GM21825 (cell line): ENCODE measurements at regions not wholly inside any gene's neighbourhood (a gene's known extent, or its start where the extent isn't known, plus 50 kb on each side); places are given as distances from the start of the nearest gene placed in this dataset.
A peak's percentile ranks its signal among the peaks of the same experiment; 100 is the strongest.

ENCODE experiments used
- ATAC-seq: cut with Tn5 transposase; IDR thresholded peaks from one replicate; pipeline ENCODE4 v1.9.1; 2021; ENCODE audit warnings: mild to moderate bottlenecking, moderate library complexity; ENCODE audit not compliant: unreplicated experiment

DNA sequence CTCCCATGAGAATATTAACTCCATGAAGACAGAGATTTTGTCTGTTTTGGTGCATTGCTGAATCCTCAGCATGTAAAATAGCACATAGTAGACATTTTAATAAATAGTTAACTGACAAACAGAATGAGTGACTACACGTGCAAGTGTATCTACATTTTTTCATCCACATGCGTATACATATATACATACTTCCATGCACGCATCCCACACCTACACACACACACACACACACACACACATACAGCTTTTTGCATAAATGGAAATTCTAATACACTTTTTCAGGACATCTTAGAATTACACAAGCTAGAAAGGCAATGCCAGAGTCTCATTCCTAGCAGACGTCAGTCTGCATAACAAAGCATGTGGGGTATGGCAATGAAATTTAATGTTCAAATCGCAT lies 139.7 kb upstream of the LRFN2 start:
- no peak for ATAC-seq

DNA sequence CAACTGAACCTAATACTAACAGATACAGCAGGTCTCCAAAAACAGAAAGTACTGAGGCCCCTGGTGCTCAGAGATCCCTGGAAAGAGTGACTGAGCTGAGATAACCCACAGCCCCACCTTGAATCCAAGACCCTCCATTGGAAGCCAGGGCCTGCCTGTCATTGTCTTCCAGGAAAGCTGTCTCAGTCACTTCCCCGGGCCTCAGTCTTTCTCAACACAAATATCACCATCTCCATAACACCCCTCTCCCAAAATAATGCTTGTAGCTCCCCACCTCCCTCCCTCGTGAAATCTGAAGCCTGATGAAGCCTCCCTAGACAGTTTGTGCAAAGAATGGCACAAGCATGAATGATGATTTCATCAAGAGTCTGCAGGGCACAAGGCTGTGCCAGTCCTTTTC lies 138.2 kb upstream of the LRFN2 start:
- no peak for ATAC-seq

DNA sequence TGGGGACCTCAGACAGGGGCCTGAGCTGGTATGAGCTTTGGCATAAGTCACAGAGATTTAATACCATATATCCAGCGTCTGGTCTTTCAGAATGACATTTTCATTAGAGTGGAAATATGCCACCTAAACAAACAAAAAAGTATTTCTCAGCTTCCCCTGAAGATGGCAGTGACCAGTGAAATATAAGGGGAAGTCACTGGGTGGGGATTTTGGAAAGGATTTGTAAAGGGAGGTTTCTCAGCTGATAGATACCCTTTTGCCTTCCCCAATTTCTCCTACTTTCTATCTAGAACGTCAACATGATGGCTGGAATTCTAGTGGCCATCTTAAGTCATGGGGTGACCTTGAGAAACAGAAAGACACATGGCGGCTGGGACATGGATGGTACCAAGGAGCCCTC lies 137.7 kb upstream of the LRFN2 start:
- no peak for ATAC-seq

DNA sequence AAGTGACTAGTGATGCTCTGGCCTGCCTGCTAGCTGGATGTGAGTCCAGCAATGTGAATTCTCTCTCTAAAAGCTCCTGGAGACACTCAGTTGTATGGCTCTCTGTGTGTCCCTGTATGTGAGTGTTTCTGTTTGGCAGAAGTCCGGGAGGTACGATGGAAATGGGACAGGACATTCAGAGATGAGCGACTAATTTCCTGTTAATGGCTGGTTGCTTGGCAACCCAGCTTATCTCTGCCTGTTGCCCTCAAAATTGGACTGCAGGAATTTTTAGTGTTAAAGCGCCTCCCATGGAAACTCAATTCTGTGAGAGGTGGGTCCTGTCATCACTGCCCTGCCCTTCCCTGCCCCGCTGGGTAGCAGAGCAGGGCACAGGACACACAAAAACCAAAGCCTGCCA lies 136.8 kb upstream of the LRFN2 start:
- no peak for ATAC-seq

DNA sequence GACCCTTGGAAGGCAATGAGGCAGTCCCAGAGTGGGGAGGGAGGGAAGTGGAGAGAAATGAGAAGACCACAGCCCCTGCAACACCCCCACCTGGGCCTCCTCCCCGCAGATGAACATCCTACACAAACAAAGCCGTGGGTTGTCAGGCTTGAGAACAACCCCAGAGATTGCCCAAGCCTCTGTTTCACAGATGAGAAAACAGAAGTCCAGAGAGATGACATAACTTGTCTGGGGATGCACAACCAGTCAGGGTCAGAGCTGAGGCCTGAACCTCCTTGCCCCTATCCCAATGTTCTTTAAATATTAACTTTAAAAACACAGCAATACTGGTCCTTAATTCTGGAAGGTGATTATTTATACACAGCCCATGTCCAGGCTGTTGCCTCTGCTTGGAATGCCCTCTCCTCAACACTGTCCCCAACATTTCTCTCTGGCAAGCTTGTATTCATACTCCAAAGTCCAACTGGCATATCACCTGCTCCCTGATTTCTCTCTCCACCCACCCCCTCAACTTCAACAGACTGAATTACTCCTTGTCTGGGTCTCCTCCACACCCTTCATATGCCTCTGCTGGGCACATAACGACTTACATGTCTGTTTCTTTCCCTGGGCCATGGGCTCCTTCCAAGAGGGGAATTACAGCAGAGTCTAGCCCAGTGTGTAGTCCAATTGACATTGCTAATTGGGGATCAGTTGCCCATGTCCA lies 135.5 kb upstream of the LRFN2 start:
- ATAC-seq = no peak

DNA sequence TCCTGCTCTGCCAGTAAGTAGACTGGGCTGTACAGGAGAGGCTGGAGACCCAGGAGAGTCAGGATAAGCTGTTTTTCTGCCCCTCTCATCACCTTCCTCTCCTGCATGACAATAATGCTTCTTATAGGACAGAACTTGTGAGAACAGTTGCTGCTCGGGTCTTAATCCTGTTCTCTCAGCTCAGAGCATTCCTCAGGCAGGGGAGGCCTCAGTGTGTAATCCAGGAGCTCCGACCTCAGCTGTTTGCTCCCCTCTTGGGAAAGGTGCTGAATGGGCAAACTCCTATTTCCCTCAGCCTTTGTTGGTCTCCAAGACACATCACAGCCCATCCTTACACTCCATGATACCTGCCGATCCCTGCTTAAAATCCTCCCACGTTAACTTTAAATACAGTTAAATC lies 134.9 kb upstream of the LRFN2 start:
- ATAC-seq = no peak

DNA sequence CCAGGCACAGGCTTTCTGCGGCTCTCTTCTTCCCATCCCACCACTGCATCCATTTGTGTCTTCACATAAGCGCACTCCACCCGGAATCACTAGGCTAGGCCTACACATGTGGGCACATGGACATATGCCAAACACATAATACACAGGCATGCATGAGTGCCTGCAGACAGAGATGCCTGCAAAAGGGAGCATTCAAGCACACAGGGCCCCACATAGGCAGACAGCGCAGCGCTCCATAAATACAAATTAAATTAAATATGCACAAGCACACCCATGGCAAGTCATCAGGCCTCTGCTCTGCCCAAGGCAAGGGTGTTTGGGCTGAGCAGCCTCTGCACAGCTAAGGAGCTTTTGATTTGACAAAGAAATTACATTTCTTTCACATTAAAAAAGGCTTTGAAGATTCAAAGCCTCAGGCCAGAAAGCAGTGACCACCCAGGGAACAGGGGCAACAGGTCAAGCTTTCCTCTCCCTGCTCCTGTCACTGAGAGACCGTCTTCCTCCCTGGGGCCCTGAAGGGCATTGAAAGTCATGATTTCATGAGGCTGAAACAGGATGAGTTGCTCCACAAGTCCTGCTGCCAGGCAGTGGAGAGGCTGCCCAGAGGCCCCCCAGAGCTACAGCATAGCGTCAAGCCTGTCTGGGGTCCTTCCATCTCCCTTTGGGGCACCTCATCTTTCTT lies 134.2 kb upstream of the LRFN2 start:
- no peak for ATAC-seq

DNA sequence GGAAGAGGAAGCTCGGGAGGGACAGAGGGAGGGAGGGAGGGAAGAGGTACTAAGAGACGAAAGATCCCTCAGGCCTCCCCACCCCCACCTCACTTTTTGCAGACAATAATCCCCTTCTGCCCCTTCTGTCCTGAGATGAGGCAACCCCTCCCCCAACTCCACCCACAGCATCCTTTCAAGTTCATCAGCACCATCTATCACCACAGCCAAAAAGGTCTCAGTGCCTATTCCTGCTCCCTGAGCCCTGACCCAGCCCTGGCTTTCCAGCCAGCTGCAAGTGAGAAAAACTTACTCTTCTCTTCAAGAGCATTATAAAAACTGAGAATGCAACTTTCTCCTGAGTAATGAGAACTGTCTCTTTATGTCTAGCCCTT lies 133.2 kb upstream of the LRFN2 start:
- no peak for ATAC-seq

DNA sequence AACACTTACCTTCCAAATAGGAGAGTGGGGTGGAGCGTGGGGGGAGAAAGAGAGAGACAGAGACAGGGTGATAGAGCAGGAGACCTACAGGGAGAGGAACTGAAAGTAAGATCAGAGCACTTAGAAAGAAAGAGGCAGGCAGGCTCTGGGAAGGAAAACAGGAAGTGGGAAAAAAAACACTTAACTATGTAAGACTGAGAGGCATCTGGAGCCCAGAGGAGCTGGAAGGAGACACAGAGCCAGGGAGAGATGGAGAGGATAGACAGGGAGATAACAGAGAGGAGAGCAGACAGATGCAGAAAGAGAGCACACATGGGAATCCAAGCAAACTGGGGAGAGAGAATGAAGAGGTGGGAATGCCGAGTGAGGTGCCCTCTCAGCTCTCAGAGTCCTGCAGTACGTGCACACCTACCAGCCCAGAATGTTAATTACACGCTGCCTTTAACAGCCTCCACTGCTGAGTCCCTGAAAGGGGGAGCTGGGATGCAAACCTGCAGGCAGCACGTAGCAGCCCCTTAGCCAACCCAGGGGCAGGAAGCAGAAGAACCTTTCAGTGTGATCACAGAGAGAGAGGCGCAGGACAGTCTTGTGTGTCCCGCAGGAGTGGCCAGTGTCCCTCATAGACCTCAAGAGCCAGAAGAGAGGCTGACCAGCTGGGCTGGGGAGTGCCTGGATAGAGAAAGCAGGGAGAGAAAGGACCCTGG lies 132.7 kb upstream of the LRFN2 start:
- peak; percentile 79 for ATAC-seq

DNA sequence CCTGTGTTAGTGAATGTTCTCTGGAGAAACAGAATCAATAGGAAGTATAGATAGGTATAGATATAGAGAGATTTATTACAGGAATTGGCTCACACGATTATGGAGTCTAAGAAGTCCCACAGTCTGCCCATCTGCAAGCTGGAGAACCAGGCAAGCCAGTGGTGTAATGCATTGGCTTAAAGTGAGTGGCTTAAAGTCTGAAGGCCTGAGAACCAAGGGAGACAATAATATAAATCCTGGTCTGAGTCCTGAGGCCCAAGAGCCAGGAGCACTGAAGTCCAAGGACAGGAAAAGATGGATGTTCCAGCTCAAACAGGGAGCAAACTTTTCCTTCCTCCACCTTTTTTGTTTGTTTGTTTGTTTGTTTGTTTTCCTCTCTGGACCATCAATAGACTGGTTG lies 131.2 kb upstream of the LRFN2 start:
- no peak for ATAC-seq

DNA sequence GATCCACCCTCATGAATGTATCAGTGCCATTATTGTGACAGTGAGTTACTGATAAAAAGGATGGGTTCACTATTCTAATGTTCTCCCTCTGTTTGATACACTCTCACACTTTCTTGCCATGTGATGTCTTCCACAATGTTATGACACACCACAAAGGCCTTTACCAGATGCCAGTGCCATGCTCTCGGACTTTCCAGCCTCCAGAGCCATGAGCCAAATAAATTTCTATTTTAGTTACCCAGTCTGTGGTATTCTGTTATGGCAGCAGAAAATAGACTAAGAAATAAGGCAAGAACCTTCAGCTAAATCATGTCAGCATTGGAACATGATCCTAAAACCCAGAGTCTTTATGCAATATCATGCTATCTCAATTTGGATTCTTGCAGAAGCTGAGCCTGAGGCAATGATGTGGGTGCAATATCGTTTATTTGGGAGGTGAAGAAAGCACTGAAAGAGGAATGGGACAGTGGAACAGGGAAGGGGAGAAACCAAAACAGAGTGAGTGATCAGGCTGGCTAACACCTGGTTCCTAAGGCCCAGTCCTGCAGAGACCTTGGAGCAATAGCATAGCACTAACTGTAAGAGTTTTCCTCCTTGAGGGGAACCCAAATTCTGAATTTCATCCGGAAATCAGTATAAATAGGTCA lies 130.4 kb upstream of the LRFN2 start:
- ATAC-seq = no peak

DNA sequence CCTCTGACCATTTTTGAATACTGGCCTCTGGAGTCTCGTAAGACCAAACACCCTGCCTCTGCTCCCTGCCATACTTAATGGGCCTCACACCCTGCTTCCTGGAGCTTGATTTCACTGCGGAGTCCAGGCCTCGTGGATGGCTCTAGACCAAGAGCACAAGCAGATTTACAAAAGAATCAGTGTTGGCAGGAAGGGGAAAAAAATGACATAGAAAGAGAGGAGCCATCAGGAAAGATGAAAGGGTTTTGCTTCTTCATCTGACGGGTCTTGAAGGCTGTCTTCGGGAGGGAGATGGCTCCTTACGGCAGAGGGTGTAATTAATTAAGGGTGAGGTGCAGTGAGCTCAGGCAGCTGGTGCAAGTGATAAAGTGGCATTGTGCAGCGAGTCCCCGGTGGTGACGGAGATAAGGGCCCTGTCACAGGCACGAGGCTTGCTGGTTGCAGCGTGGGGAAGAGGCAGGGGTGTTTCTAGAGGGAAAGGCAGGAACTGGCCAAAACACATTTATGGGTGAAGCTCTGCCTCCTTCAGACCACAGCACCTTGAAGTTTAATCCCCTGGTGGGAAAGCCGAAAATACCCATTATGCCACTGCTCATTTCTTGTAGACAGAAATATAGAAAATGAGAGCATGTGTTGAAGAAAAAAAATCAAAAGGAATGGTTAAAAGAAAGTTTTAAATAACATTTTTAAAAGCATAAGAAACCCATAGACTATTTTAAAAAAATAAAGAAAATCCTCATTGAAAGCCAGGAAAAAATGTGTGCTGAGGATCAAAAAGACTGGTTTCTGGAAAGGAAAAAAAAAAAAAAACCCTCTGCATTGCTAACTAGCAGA lies 128.6 kb upstream of the LRFN2 start:
- no peak for ATAC-seq

DNA sequence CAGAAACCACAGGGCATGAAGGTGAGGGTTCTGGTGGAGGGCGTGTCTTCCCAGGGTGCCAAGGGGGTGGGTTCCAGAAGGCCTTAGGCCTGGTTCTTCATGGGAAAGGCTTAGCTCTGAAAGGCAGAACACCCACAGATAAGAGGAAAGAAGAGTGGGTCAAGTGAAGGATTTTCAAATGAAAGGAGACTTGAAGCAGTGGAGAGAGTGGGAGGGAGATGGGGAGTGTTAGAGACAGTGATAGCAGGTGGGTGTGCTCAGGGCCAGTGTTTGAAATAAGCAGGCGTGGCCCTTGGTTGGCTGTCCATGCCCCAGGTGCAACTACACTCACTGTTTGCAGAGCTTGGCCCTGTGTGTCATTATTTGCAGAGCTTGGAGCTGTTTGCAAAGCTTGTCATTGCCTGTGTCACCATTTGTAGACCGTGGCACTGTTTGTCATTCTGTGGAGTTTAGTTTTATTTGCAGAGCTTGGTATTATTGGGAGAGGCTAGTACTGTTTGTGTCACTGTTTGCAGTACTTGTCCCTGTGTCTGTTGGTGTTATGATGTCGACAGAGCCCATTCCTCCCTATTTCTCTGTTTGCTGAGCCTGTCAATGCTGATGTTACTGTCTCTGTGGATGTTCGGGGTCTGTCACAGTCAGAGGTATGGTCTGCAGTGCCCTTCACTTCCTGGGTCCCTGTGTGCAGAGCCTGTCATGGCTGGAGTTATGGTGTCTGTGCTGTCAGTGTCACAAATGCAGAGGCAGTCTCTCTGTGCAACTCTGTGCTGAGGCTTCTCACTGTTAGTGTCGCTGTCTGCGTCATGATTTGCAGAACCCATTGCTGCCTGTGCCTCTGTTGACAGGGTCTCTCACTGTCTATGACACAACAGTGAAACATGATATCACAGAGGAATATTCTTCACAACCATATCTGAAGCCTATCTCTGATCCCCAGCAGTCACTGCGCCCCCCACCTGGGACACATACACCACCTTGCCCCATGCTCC lies 127.7 kb upstream of the LRFN2 start:
- ATAC-seq = no peak

DNA sequence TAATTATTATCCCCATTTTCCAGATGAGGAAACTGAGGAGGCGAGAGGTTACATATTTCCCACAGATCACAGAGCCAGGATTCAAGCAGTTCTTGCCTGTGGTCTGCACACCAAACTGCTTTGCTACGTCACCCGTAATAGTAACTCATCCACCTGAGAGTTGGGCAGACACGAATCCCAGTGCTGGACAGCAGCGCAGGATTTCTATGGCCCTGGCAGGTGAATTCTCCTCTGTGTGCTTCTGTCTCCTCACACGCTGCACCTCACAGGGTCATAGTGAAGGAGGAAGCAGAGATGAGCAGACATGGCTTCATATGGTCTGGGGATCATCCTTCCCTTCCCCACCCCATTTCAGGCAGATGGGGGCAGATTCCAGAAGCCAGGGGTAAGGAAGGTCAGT lies 127.0 kb upstream of the LRFN2 start:
- no peak for ATAC-seq

DNA sequence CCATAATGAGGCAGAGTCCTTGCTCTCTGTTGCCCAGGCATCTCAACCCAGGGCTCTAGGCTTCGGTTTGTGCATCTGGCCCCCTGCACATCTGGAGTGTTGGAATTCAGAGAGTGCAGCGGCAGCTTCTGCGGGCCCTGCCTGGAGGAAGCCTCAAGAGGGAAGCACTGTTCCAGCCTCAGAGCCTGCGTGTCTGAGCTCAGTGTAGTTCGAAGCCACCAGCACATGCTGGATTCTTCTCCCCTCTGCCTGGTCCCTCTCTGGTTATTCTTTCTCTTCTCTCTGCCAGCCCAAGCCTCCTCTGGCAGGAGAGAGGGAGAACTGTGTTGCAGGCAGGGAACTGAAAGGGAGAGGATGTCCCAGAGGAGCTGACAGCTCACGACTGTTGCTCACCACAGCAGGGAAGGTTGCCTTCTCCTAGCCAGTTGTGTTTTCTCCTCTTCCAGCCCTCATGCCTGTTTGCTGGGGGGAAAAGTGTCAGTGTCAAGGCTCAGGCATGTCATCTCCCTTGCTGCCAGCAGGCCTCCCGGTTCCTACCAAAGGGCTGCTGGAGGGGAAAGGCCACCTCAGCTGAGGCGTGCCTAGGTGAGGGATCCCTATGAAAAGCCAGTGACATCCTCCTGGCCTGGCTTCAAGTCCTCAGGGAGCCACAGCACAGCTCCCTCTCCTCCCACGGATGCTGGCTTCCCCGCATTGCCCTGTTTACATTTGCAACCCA lies 126.0 kb upstream of the LRFN2 start:
- no peak for ATAC-seq

DNA sequence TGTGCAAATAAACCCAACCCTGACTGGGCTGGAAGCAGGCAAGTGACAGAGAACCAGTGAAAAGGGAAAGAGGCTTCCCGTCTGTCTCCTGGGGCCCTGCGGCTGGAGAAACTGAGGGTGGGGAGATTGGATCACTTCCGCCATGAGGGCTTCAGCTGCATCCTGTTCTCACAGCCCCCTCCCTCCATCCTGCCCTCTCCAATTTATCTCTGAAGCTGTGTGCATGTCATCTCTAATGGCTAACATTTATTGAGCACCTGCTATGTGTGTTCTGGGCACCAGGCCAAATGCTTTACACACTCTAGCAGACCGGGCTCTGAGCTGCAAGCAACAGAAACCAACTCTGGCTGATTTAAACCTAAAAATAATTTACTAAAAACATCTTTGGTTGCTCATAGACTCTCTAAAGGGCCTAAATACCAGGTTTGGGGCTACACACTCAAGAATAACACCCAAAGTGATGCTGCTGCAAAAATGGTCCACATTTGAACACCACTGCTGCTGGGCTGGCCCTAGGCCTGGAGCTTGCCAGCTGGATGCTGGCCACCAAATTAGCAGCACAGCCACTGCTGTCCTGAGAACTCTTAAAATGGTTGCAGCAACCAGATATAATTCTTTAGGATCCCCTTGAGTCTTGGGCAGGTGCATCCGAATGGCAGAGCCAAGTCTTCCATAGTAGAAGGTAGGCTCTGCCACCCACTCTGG lies 123.6 kb upstream of the LRFN2 start:
- ATAC-seq = no peak

DNA sequence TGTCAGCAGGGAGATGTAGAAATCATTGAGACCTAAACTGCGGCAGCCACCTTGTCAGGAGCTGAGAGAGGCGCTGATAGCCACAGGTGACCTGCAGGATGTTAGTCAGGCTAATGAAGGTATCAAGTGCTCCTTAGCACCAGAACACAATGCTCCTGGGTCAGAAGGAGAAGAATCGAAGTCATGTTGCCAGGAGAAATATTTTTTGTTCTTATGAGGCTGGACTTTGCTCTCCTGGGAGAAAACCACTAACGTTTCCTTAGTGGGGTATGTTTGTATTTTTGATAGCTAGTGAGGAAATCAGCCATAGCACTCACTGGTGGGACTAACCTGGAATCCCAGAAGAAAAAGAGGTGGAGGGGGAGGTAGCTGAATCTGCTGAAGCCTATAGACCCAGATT lies 120.9 kb upstream of the LRFN2 start:
- ATAC-seq = no peak

DNA sequence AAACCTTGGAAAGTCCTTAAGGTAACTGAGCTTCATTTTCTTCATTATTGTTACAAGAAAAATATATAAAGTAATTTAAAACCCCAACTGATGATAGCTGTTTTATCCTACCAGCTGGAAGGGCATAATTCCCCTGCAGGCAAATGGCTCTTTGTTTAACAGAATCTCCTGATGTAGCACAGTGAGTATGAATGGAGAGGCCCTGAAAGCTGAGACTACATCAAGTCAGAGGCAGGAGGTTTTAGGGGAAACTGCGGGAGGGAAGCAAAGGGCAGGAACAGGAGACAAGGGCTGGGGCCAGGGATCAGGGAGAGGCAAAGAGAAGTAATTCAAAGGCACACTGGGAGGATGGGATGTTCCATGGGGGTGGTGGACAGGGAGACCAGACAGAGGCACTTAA lies 119.0 kb upstream of the LRFN2 start:
- ATAC-seq = no peak
